22Rv1 (cell line): ENCODE measurements at regions not wholly inside any gene's neighbourhood (a gene's known extent, or its start where the extent isn't known, plus 50 kb on each side); places are given as distances from the start of the nearest gene placed in this dataset.

Experiments used
- H3K27ac ChIP-seq: fragments of 450-650 bp; 2 replicates; pipeline ENCODE4 v1.5.1; 2017
- CTCF ChIP-seq: fragments of 450-650 bp; IDR thresholded peaks from 2 replicates; pipeline ENCODE4 v1.5.1; 2017; ENCODE audit warnings: mild to moderate bottlenecking
- ZFX ChIP-seq: fragments of 450-650 bp; IDR thresholded peaks from 2 replicates; pipeline ENCODE4 v1.6.1; 2017; ENCODE audit warnings: antibody characterized with exemption, borderline replicate concordance

GRCh38 chr9:96031366-96031824 is 155.9 kb downstream of the ERCC6L2 start:
- H3K27ac ChIP-seq, result peak overlapping the region; percentile 74
- no peak for TF ChIP-seq CTCF
- TF ChIP-seq ZFX, result no peak

GRCh38 chr9:96029722-96030530 is 154.4 kb downstream of the ERCC6L2 start:
- H3K27ac ChIP-seq, result peak overlapping the region; percentile 74; the same call in 1 of the 2 replicates
- TF ChIP-seq CTCF (no peak), ZFX (no peak)

- TF ChIP-seq ZFX (no peak), CTCF (no peak)
- H3K27ac ChIP-seq, result no peak overlapping the region
Measured at GRCh38 chr9:96027251-96028131, 152.0 kb downstream of the ERCC6L2 start.

- H3K27ac ChIP-seq, result no peak overlapping the region
- TF ChIP-seq CTCF, result no peak
- no peak for TF ChIP-seq ZFX
Measured at GRCh38 chr9:96026655-96027213, 151.2 kb downstream of the ERCC6L2 start.

- TF ChIP-seq ZFX (no peak), CTCF (peak; percentile 27)
- H3K27ac ChIP-seq, result no peak overlapping the region
Measured at GRCh38 chr9:96025995-96026602, 150.6 kb downstream of the ERCC6L2 start.

- TF ChIP-seq ZFX (no peak), CTCF (no peak)
- H3K27ac ChIP-seq, result no peak overlapping the region; the same call in 1 of the 2 replicates
Measured at GRCh38 chr9:96023486-96023885, 148.0 kb downstream of the ERCC6L2 start.
